Left lung (tissue), 4 donors: ENCODE measurements at regions not wholly inside any gene's neighbourhood (a gene's known extent, or its start where the extent isn't known, plus 50 kb on each side); places are given as distances from the start of the nearest gene placed in this dataset.

Experiments
- ATAC-seq: fragments of 200-7000 bp; cut with Tn5 transposase; one replicate; pipeline ENCODE4 v1.9.1; 2020; ENCODE audit warnings: moderate library complexity
- DNase-seq, 4 donors: peaks; one replicate each; pipeline ENCODE4 v3.0.0-alpha.2; 2013 to 2020
- H3K27ac ChIP-seq, 2 donors: fragments of 200-600 bp; sonication (generic) in 1 of 2; one replicate each; pipeline versions ENCODE4 v1.5.0 to v1.8.0; 2020 to 2021
- H3K27me3 ChIP-seq, 2 donors: fragments of 200-600 bp; sonication (generic) in 1 of 2; one replicate each; pipeline versions ENCODE4 v1.5.0 to v1.8.0; 2020 to 2021
- H3K36me3 ChIP-seq, 2 donors: fragments of 200-600 bp; sonication (generic) in 1 of 2; one replicate each; pipeline versions ENCODE4 v1.5.0 to v1.8.0; 2020 to 2021
- H3K4me1 ChIP-seq, 2 donors: fragments of 200-600 bp; one replicate each; pipeline ENCODE4 v1.8.0; 2021
- H3K4me3 ChIP-seq, 2 donors: fragments of 200-600 bp; sonication (generic) in 1 of 2; one replicate each; pipeline versions ENCODE4 v1.5.0 to v1.8.0; 2020 to 2021; ENCODE audit warnings: mild to moderate bottlenecking in 1 of 2
- H3K9me3 ChIP-seq, 2 donors: fragments of 200-600 bp; sonication (generic) in 1 of 2; one replicate each; pipeline versions ENCODE4 v1.5.0 to v1.8.0; 2020 to 2021
- CTCF ChIP-seq, 2 donors: fragments of 200-600 bp; sonication (generic) in 1 of 2; IDR thresholded peaks; one replicate each; pipeline versions ENCODE4 v1.5.0 to v1.8.0; 2021; ENCODE audit warnings: antibody characterized with exemption in 2 of 2
- intact Hi-C, 2 donors: fragments of 100-400 bp; cut with DNase I; formaldehyde crosslinking; loops; one replicate each; pipeline versions ENCODE4 v1.11.2 to v1.14.2; 2022
- donor health status: DM: no; HTN: yes; CAD: no.
- donor health status: DM: no; HTN: no; CAD: no.

DNA sequence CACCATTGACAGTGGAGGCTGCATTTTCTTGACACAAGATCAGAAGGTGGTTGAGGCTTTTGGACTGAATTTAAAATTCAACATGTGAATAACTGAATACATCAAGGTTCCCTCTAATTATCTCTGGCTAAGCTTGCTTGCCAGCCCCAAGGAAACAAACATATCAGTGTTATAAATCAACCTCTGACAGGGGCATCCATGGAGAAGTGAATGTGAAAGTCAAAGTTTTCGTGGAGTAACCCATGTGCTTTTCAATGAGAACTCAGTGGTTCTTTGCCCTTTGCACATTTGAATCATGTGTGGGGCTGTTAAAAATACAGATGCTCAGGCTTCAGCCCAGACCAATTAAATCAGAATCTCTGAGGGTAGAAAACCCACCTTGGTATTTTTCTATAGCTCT is 128.9 kb downstream of the LRRC70 start:
- H3K36me3 ChIP-seq = no peaks in the 10 kb centered on the region
- intact Hi-C loops = no loop called here
- no peak for TF ChIP-seq CTCF (IDR thresholded peaks at IDR 0.05)
- H3K27me3 ChIP-seq = no peaks in the 10 kb centered on the region
- no peaks in the 10 kb centered on the region for H3K4me1 ChIP-seq
- ATAC-seq = no peak
- no peak overlapping the region for H3K4me3 ChIP-seq
- no peak for DNase-seq
- H3K27ac ChIP-seq = no peak overlapping the region
- peaks cover 0 to 12% of the 10 kb centered on the region in 2 donors for H3K9me3 ChIP-seq

- ATAC-seq = no peak
- Histone ChIP-seq H3K36me3 (no peaks in the 10 kb centered on the region), H3K9me3 (peaks cover 0 to 12% of the 10 kb centered on the region in 2 donors), H3K4me1 (no peaks in the 10 kb centered on the region), H3K27ac (no peak overlapping the region), H3K4me3 (no peak overlapping the region), H3K27me3 (no peaks in the 10 kb centered on the region)
- DNase-seq = no peak
- intact Hi-C loops = no loop called here
- TF ChIP-seq CTCF (IDR thresholded peaks at IDR 0.05) = no peak
Measured at GRCh38 chr5:62707131-62707530, 128.5 kb downstream of the LRRC70 start.

GRCh38 chr5:62705022-62705421 is 126.4 kb downstream of the LRRC70 start:
- TF ChIP-seq CTCF (IDR thresholded peaks at IDR 0.05) = no peak
- H3K4me1 ChIP-seq = no peaks in the 10 kb centered on the region
- H3K27ac ChIP-seq = no peak overlapping the region
- H3K36me3 ChIP-seq = no peaks in the 10 kb centered on the region
- intact Hi-C loops = no loop called here
- peaks cover 0 to 12% of the 10 kb centered on the region in 2 donors for H3K9me3 ChIP-seq
- no peak for ATAC-seq
- no peak for DNase-seq
- no peaks in the 10 kb centered on the region for H3K27me3 ChIP-seq
- H3K4me3 ChIP-seq = no peak overlapping the region

DNA sequence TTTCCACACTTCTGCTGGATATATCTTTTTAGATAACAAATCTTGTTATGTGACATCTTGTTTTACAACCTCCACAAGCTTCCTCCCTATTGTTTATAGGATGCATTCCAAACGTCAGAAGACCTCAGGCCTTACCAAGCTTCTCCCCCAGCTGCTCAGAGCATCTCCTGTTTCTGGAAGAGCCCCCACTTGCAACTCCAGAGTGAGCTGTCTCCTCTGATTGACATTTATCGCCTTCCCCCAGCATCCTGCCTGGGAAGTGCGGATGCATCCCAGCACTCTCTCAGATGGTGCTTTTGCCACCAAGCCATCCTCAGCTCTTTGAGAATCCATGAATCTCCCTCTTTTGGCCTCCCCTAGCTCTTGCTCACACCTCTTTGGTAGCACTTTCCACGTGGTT is 123.5 kb downstream of the LRRC70 start:
- DNase-seq (no peak), ATAC-seq (no peak)
- H3K9me3 ChIP-seq = no peaks in the 10 kb centered on the region
- H3K27ac ChIP-seq = no peak overlapping the region
- intact Hi-C loops = no loop called here
- H3K27me3 ChIP-seq = no peaks in the 10 kb centered on the region
- no peak overlapping the region for H3K4me3 ChIP-seq
- no peak for TF ChIP-seq CTCF (IDR thresholded peaks at IDR 0.05)
- no peaks in the 10 kb centered on the region for H3K36me3 ChIP-seq
- H3K4me1 ChIP-seq = no peaks in the 10 kb centered on the region

DNA sequence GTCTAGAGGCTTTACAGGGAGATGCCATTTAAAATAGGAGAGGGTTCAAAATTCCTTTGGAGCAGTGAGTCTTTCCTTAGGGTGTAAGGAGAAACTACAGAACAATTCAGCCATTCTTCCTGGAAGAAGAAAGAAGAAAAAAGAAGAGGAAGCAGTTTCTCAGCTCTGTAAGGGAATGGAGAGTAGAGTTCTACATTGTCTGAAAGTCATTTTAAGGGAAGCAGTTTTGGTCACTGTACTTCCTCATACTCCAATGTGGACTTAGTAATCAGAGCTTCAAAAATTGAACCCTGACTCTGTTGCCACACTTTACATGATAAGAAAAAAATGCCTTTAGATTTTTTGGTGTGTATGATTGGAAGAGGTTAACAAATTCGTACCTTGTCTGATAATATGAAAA is 122.4 kb downstream of the LRRC70 start:
- no peak for DNase-seq
- Histone ChIP-seq H3K27ac (no peak overlapping the region), H3K36me3 (no peaks in the 10 kb centered on the region), H3K4me1 (no peaks in the 10 kb centered on the region), H3K27me3 (no peaks in the 10 kb centered on the region), H3K9me3 (no peaks in the 10 kb centered on the region), H3K4me3 (no peak overlapping the region)
- no peak for TF ChIP-seq CTCF (IDR thresholded peaks at IDR 0.05)
- intact Hi-C loops = no loop called here
- peak; percentile 32 for ATAC-seq
